AG08396 (cell line): ENCODE measurements at regions not wholly inside any gene's neighbourhood (a gene's known extent, or its start where the extent isn't known, plus 50 kb on each side); places are given as distances from the start of the nearest gene placed in this dataset.

Experiments used
- DNase-seq: peaks from one replicate; pipeline ENCODE4 v3.0.0; 2012; ENCODE audit warnings: low spot score, mixed read lengths

DNA sequence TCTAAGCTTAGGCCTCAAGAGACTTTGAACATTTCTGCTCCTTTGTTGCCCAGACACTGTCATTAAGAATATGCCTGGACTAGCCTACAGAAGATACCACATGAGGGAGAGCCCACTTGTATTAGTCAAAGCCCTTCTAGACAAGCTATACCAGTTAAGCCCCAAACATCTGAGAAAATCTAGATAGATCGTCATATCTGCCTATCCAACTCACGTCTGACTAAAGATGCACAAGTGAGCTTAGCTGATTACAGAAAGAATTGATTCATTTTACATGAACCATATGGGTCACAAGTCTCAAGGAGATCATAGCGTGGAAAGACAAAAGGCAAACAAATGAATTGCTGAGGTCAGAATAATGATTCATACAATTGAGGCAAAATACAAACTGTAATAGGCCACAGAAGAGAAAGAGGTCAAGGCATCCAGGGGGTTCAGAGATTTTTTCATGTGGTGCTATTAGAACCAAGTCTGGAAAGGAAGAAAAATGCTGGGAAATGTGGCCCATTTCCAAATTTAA, 1155.5 kb upstream of the TENM4 start:
- DNase-seq: no peak

- DNase-seq: no peak
These were observed 1154.2 kb upstream of the TENM4 start for GRCh38 chr11:80595011-80595410.

DNA sequence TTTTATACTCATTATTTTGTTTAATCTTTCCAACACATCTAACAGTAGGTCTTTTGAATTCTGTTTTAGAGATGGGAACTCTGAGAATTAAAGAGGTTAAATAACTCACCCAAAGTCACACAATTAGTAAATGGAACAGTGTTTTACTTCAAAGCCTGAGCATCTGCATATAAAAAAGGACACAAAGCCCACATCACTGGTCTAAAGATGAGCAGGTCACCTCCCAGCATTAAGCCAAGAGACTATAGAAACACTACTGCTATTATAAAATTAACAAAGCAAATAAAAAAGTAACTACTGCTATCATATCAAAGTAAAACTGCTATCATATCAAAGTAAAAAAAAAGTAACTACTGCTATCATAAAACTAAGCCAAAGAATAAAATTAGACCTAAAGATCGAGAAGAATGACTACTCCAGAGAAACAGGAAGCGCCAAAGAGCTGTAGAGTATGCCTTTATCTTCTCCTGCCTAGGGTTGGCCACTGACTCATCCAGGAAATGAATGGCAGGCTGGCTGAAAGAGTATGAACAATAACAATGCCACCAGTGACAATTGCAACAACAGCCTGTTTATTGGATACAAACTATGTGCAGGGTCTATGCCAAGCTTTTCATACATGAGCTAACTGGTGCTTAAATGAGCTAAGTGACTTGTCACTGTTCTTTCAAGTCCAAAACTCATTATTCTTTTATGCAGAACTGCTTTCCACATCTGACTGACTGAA, 1153.0 kb upstream of the TENM4 start:
- DNase-seq: no peak

DNA sequence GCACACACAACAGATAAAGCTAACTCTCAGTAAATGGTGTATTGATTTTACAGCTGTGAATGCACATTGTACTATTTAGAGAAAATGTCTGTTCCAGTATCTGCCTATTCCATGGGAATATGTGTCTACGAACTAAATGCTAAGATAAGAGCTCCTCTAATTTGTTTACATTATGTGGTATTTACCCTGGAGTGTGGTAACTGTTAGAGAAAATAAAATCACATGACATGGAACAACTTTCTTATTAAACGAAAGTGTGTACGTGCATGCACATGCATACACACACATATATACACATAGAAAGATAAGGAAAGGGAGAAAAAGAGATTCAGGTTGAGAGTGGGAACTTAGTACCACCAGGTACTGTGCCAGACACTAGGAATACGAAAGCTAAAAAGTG, 1151.7 kb upstream of the TENM4 start:
- no peak for DNase-seq

GRCh38 chr11:80587906-80588305, 1147.1 kb upstream of the TENM4 start:
- no peak for DNase-seq

- DNase-seq: no peak
These were observed 1145.6 kb upstream of the TENM4 start for GRCh38 chr11:80586464-80586863.

GRCh38 chr11:80584661-80585060, 1143.8 kb upstream of the TENM4 start:
- no peak for DNase-seq

GRCh38 chr11:80569832-80570231, 1129.0 kb upstream of the TENM4 start:
- DNase-seq: no peak

DNA sequence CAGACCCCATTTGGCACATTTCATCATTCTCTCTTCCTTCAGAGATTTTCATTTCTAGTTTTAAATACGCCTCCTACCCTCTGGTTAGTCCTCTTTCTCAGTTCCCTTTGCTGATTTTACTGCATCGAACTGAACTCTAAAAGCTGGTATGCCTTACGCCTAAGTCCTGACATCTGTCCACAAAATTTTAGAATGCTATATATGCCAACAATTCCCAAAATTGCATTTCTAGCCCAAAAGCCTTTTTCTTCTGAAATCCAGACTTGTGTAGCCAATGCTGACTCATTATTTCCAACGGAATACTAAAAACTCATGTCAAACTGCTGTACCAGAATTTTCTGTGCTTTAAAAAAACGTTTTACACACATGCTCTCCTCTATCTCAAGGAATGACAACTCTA, 1124.4 kb upstream of the TENM4 start:
- no peak for DNase-seq

GRCh38 chr11:80562523-80563125, 1121.8 kb upstream of the TENM4 start:
- no peak for DNase-seq

DNA sequence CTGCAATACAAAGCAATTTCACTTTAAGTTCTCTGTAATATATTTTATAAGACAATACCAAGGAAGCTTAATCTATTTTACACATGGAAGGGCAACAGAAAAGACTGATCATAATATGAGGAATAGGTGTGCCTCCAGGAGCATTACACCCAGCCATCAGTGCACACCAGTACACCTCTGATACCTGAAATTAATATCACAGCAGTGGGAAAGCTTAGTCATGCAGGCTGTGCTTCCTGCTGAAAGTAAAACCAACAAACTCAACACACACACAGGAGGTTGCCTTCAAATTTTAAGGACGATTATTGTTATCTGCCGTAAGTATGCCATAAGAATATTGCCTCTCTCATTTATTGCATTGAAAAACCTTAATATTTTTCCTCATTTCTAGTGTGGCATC, 1119.1 kb upstream of the TENM4 start:
- DNase-seq: no peak

- DNase-seq: no peak
These were observed 1112.7 kb upstream of the TENM4 start for GRCh38 chr11:80553565-80553964.

DNA sequence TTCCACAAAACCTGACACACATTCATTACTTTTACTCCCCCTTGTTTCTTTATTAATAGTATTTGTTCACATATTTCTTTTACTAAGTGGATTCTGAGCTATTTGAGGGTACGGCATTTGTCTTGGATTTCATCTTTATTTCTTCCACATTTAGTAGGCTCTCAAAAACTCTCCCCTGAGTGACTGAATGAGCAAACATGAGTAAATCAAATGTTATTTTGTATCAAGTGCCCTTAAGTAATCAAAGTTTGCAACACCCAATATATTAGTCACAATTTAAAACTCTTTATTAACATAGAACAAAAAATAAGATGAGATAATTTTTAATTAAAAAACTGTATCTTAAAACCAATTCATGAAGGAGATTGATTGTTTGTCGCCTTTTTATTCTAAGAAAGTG, 1101.9 kb upstream of the TENM4 start:
- no peak for DNase-seq

- DNase-seq: no peak
These were observed 1097.2 kb upstream of the TENM4 start for GRCh38 chr11:80538040-80538439.

DNA sequence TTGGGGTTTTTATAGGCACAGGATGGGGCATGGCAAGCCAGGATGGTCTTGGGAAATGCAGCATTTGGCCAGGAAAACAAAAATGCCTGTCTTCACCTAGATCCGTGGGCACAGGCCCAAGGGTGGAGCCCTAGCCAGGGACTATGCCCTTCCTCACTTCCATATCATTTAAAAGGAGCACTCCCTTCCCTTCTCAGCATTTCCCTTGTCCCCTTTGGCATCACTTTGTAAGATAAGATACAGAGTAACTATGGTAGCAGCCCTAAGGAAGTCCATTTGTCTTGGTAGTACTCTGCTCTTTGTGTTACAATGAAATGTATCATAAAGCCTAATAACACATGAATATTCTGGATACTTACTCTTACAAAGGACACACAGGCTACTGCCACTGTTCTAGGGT, 1092.6 kb upstream of the TENM4 start:
- DNase-seq: no peak

GRCh38 chr11:80532633-80533232, 1091.9 kb upstream of the TENM4 start:
- no peak for DNase-seq

DNA sequence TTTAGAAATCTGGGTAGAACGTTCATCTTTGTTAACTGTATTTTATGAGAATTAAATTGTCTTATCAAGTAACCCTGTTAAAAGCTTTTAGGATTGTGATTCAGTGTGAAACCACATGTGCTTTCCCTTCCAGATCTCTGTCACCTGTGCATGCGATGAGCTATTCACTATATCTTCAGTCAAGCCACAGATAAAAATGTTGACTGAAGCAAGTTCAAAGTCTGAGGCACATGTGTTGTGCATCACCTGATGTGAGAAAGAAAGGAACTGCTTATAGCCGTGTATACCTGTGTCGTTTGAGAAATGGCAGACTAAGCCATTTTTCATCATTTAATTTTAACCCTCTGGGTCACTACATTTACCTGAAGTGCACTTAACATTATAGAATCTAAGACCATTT, 1088.9 kb upstream of the TENM4 start:
- no peak for DNase-seq

GRCh38 chr11:80525663-80526405, 1085.0 kb upstream of the TENM4 start:
- no peak for DNase-seq

DNA sequence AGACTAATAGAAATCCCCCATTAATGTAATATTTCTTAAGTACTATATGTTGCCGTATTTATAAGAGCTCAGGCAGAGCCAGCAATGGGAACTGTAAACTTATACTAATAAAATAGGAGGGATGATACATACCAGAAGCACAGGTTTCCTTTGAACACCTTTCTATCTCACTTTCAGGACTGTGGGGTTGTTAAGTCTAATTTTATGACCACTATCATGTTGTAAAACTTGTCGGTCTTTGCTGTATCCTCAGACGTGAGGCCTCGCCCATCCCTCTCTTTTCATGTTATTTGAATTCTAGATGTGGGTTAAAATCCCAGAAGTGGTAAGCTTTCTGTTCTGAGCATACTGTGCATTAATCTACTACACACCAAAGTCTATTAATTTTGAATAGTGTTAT, 1083.5 kb upstream of the TENM4 start:
- no peak for DNase-seq

- no peak for DNase-seq
These were observed 1082.2 kb upstream of the TENM4 start for GRCh38 chr11:80523057-80523456.

DNA sequence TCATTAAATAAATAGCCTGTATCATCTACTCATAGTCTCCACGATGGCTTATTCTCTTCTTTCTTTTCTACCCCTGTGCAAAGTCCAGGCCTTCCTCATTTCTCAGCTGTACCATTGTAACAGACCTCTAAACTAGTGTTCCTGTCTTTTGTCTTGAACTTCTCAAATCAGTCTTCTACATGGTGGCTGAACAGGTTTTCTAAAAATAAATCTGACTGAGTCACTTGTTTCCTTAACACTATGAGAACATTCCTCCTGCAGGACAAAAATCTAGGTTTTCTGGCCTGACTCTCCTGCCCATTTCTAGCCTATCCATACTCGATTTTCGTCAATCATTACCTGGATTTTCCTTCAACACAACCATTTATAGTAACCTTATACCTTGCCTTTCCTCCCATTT, 1080.8 kb upstream of the TENM4 start:
- no peak for DNase-seq

DNA sequence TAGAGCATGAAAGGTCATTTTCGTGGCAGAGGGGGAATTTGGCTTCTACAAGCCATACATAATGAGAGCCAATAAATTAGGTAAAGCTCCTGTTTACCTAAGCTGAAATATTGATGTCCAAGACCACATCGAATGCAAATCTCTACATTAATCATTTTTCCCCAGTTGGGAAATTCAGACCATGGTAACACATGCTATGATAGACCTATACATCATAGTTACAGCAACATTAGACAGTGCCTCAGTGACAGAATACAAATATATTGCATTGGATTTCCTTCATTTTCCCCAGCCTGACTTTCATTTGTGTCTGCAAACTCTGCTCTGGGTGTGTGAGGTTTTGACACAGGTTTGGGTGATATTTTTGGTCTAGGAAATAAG, 1079.7 kb upstream of the TENM4 start:
- DNase-seq: no peak
